ENCODE measurements at regions not wholly inside any gene's neighbourhood (a gene's known extent, or its start where the extent isn't known, plus 50 kb on each side); places are given as distances from the start of the nearest gene placed in this dataset.
"Not testable (repeated sequence)": the region's sequence is repeated elsewhere in the genome, so short reads cannot be mapped to it uniquely, and the experiment has no call there.

GRCh38 chr5:92216852-92217251, 833.7 kb upstream of the ARRDC3 start:
- TF ChIP-seq, protein P1, sequence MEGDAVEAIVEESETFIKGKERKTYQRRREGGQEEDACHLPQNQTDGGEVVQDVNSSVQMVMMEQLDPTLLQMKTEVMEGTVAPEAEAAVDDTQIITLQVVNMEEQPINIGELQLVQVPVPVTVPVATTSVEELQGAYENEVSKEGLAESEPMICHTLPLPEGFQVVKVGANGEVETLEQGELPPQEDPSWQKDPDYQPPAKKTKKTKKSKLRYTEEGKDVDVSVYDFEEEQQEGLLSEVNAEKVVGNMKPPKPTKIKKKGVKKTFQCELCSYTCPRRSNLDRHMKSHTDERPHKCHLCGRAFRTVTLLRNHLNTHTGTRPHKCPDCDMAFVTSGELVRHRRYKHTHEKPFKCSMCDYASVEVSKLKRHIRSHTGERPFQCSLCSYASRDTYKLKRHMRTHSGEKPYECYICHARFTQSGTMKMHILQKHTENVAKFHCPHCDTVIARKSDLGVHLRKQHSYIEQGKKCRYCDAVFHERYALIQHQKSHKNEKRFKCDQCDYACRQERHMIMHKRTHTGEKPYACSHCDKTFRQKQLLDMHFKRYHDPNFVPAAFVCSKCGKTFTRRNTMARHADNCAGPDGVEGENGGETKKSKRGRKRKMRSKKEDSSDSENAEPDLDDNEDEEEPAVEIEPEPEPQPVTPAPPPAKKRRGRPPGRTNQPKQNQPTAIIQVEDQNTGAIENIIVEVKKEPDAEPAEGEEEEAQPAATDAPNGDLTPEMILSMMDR (IDR thresholded peaks at IDR 0.05; ENCODE audit: insufficient read depth, low read length), result not testable (repeated sequence)
- not testable (repeated sequence) for TF ChIP-seq POLR2AphosphoS5 (IDR thresholded peaks at IDR 0.05; ENCODE audit: low read depth)

All from HL-60 (cell line).